ENCODE measurements at regions not wholly inside any gene's neighbourhood (a gene's known extent, or its start where the extent isn't known, plus 50 kb on each side); places are given as distances from the start of the nearest gene placed in this dataset.

DNA sequence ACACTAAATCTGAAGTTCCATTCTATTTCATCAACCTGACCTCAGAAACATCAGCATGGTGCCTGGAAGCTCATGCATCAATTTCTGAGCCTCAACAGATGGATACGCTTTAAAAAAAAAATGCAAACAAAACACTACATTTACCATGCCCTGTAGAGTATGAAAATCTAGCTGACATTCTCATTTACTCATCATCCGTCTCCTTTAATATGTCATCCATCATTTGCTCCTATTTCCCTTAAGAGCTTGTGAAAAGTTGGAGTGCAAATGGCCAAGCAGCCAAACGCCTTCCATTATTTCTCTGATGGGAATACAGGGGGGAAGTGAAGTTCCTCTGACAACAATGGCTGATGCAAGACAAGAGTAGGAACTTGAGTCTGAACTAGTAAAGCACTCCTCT is 295.0 kb downstream of the TGFB2 start:
- ChIA-PET CTCF (ENCODE audit: partially characterized antibody) (interaction anchor here (0.6 to 0.9 kb wide), 2 partner anchors 340 to 568 kb away, joined by 3 read pairs; no protein-coding TSS in a partner anchor), POLR2A (ENCODE audit: partially characterized antibody) (no interaction called here)
- Histone ChIP-seq H3K9ac (replicated peaks in 1 of 4; ENCODE audit: extremely low read depth in 1 of 4, low read depth in 3 of 4, low read length in 3 of 4) (no peak overlapping the region), H2BK12ac (ENCODE audit: low read depth, low read length) (no peak overlapping the region), H4K20me1 (replicated peaks in 1 of 2; ENCODE audit: control insufficient read depth in 1 of 2, insufficient read depth in 2 of 2, low read length in 2 of 2) (no peaks in the 10 kb centered on the region), H4K91ac (replicated peaks; ENCODE audit: insufficient read length, low read length) (no peak overlapping the region), H3K14ac (ENCODE audit: insufficient read length) (no peak overlapping the region), H2BK120ac (replicated peaks; ENCODE audit: low read depth, low read length) (no peak overlapping the region), H3K4me1 (replicated peaks in 1 of 4; ENCODE audit: control insufficient read depth in 3 of 4, insufficient read depth in 4 of 4, low read length in 3 of 4) (no peaks in the 10 kb centered on the region), H3K18ac (ENCODE audit: extremely low read depth, low read length) (no peak overlapping the region), H3K23me2 (ENCODE audit: low read depth, low read length) (no peaks in the 10 kb centered on the region), H2BK15ac (ENCODE audit: low read length) (no peak overlapping the region), H3K27ac (ENCODE audit: low read depth, low read length) (no peak overlapping the region), H3K23ac (ENCODE audit: insufficient read length) (no peak overlapping the region), H4K5ac (ENCODE audit: insufficient read length, low read depth, low read length) (no peak overlapping the region), H2AK5ac (ENCODE audit: low read depth, low read length) (no peak overlapping the region), H3K4me3 (ENCODE audit: extremely low read depth in 1 of 4, insufficient read depth in 2 of 4, low read depth in 3 of 4, low read length in 4 of 4) (no peak overlapping the region), H2BK20ac (ENCODE audit: low read length) (no peak overlapping the region), H3K36me3 (ENCODE audit: control insufficient read depth in 2 of 4, insufficient read depth in 4 of 4, low read length in 3 of 4) (no peaks in the 10 kb centered on the region), H3K79me2 (ENCODE audit: control insufficient read depth in 1 of 2, insufficient read depth in 2 of 2, low read length in 2 of 2) (no peaks in the 10 kb centered on the region), H2BK5ac (ENCODE audit: low read depth, low read length) (no peak overlapping the region), H3K79me1 (ENCODE audit: low read depth, low read length) (no peaks in the 10 kb centered on the region), H3K4ac (replicated peaks; ENCODE audit: insufficient read length, low read depth, low read length) (no peak overlapping the region), H2AFZ (ENCODE audit: low read length) (peak overlapping the region; percentile 44; the same call in 1 of the 2 replicates), H3K4me2 (ENCODE audit: insufficient read depth in 1 of 2, low read depth in 2 of 2, low read length in 2 of 2) (no peak overlapping the region), H4K8ac (ENCODE audit: extremely low read depth, insufficient read depth, low read length) (no peak overlapping the region), H3K27me3 (replicated peaks in 1 of 4; ENCODE audit: control insufficient read depth in 3 of 4, extremely low read depth in 1 of 4, insufficient read depth in 3 of 4, low read length in 3 of 4) (no peaks in the 10 kb centered on the region), H3K56ac (replicated peaks; ENCODE audit: insufficient read length, low read depth, low read length) (no peak overlapping the region), H3K9me3 (ENCODE audit: insufficient read depth in 2 of 2, low read depth in 1 of 2, low read length in 1 of 2) (no peaks in the 10 kb centered on the region)
- WGBS, 2 experiments (ENCODE audit: extremely low coverage in 1 of 2, insufficient coverage in 1 of 2, insufficient read length in 1 of 2, insufficient replicate concordance in 2 of 2, low coverage in 1 of 2, low lambda C conversion rate in 2 of 2, missing lambda C conversion rate in 1 of 2): 90% methylated on average over 3 of the region's 3 CpGs; no CpG with 5 or more reads in 1 of the 2 experiments
- FAIRE-seq (no peak), DNase-seq (ENCODE audit: low read depth in 1 of 2, low spot score in 2 of 2) (no peak)
- no peak for TF ChIP-seq RNF2 (IDR thresholded peaks at IDR 0.05; ENCODE audit: borderline replicate concordance, low read depth, low read length, missing control alignments, poor library complexity, severe bottlenecking)
- no peak for TF ChIP-seq KDM5A (IDR thresholded peaks at IDR 0.05; ENCODE audit: low read length)
- no peak for TF ChIP-seq CTCF (IDR thresholded peaks at IDR 0.05; ENCODE audit: control extremely low read depth in 1 of 3, insufficient read depth in 1 of 3, low read depth in 1 of 3, low read length in 3 of 3)
- TF ChIP-seq TAF7 (optimal IDR thresholded peaks at IDR 0.05; ENCODE audit: borderline replicate concordance, low read depth, low read length): no peak
- no peak for TF ChIP-seq TCF12 (IDR thresholded peaks at IDR 0.05; ENCODE audit: low read depth, low read length)
- TF ChIP-seq KDM4A (IDR thresholded peaks at IDR 0.05; ENCODE audit: low read depth, low read length, severe bottlenecking): no peak
- no peak for TF ChIP-seq SIN3A (conservative IDR thresholded peaks at IDR 0.05 in 1 of 2, IDR thresholded peaks at IDR 0.05 in 1 of 2; ENCODE audit: low read depth in 1 of 2, low read length in 2 of 2)
- TF ChIP-seq TAF1 (IDR thresholded peaks at IDR 0.05; ENCODE audit: low read depth, low read length): no peak
- no peak for TF ChIP-seq POLR2AphosphoS5 (IDR thresholded peaks at IDR 0.05; ENCODE audit: low read depth, low read length)
- TF ChIP-seq BACH1 (IDR thresholded peaks at IDR 0.05; ENCODE audit: low read length): no peak
- TF ChIP-seq TEAD4 (IDR thresholded peaks at IDR 0.05; ENCODE audit: low read depth, low read length): no peak
- TF ChIP-seq EGR1 (IDR thresholded peaks at IDR 0.05; ENCODE audit: borderline replicate concordance, low read depth, low read length): no peak
